WTC11 (cell line): ENCODE measurements at regions not wholly inside any gene's neighbourhood (a gene's known extent, or its start where the extent isn't known, plus 50 kb on each side); places are given as distances from the start of the nearest gene placed in this dataset.

Experiments used
- ARID4B ChIP-seq: sonication (generic); formaldehyde crosslinking; IDR thresholded peaks from 2 replicates; pipeline ENCODE4 v1.8.0; 2023; ENCODE audit warnings: missing genetic modification reagents, mild to moderate bottlenecking, borderline replicate concordance
- ATF1 ChIP-seq: sonication (generic); formaldehyde crosslinking; IDR thresholded peaks from 2 replicates; pipeline ENCODE4 v1.8.1; 2023; ENCODE audit warnings: mild to moderate bottlenecking, moderate library complexity, missing genetic modification reagents
- CTCF ChIP-seq: fragments of 200-600 bp; IDR thresholded peaks from 2 replicates; pipeline ENCODE4 v1.8.0; 2022; ENCODE audit warnings: antibody characterized with exemption
- E2F5 ChIP-seq: sonication (generic); formaldehyde crosslinking; IDR thresholded peaks from 2 replicates; pipeline ENCODE4 v1.8.1; 2022; ENCODE audit warnings: mild to moderate bottlenecking, moderate library complexity, missing genetic modification reagents
- MXD4 ChIP-seq: fragments of 250-450 bp; sonication (Bioruptor Pico); IDR thresholded peaks from 2 replicates; pipeline ENCODE4 v1.8.0; 2021; ENCODE audit warnings: mild to moderate bottlenecking, moderate library complexity, borderline replicate concordance
- TEAD1 ChIP-seq: sonication (generic); formaldehyde crosslinking; IDR thresholded peaks from 2 replicates; pipeline ENCODE4 v1.8.0; 2022; ENCODE audit warnings: mild to moderate bottlenecking, missing genetic modification reagents
- ZSCAN18 ChIP-seq: fragments of 250-450 bp; sonication (Bioruptor Pico); IDR thresholded peaks from 2 replicates; pipeline ENCODE4 v2.1.2; 2022; ENCODE audit warnings: mild to moderate bottlenecking, moderate library complexity

- TF ChIP-seq ATF1 (CRISPR knock-in tag) (no peak), CTCF (no peak), ZSCAN18 (no peak), TEAD1 (no peak), E2F5 (CRISPR knock-in tag) (no peak), MXD4 (CRISPR knock-in tag) (no peak), ARID4B (CRISPR knock-in tag) (no peak)
Observed at GRCh38 chr13:76715075-76715474, 171.1 kb downstream of the KCTD12 start.
